ENCODE measurements at regions not wholly inside any gene's neighbourhood (a gene's known extent, or its start where the extent isn't known, plus 50 kb on each side); places are given as distances from the start of the nearest gene placed in this dataset.
"Not testable (repeated sequence)": the region's sequence is repeated elsewhere in the genome, so short reads cannot be mapped to it uniquely, and the experiment has no call there.

GRCh38 chr9:79431019-79431679 lies 140.6 kb upstream of the TLE4 start:
- DNase-seq (ENCODE audit: low read depth in 2 of 2): no peak

- DNase-seq (ENCODE audit: low read depth in 2 of 2): no peak
Observed at GRCh38 chr9:79432485-79432884, 139.3 kb upstream of the TLE4 start.

GRCh38 chr9:79433703-79434102 lies 138.1 kb upstream of the TLE4 start:
- DNase-seq (ENCODE audit: low read depth in 2 of 2): no peak

GRCh38 chr9:79439221-79439620 lies 132.5 kb upstream of the TLE4 start:
- not testable (repeated sequence) for DNase-seq (ENCODE audit: low read depth in 2 of 2)

- DNase-seq (ENCODE audit: low read depth in 2 of 2): no peak
Observed at GRCh38 chr9:79446523-79447307, 125.0 kb upstream of the TLE4 start.

- no peak for DNase-seq (ENCODE audit: low read depth in 2 of 2)
Observed at GRCh38 chr9:79447308-79447605, 124.5 kb upstream of the TLE4 start.

GRCh38 chr9:79447762-79448161 lies 124.0 kb upstream of the TLE4 start:
- DNase-seq (ENCODE audit: low read depth in 2 of 2): no peak

GRCh38 chr9:79452265-79452664 lies 119.5 kb upstream of the TLE4 start:
- DNase-seq (ENCODE audit: low read depth in 2 of 2): no peak

- DNase-seq (ENCODE audit: low read depth in 2 of 2): no peak
Observed at GRCh38 chr9:79461712-79462111, 110.1 kb upstream of the TLE4 start.

GRCh38 chr9:79465156-79465555 lies 106.6 kb upstream of the TLE4 start:
- DNase-seq (ENCODE audit: low read depth in 2 of 2): no peak

GRCh38 chr9:79469164-79469563 lies 102.6 kb upstream of the TLE4 start:
- no peak for DNase-seq (ENCODE audit: low read depth in 2 of 2)

GRCh38 chr9:79470954-79471353 lies 100.8 kb upstream of the TLE4 start:
- DNase-seq (ENCODE audit: low read depth in 2 of 2): no peak

- DNase-seq (ENCODE audit: low read depth in 2 of 2): peak in 1 of 2 donors; percentile 5
Observed at GRCh38 chr9:79471580-79472543, 99.9 kb upstream of the TLE4 start.

- DNase-seq (ENCODE audit: low read depth in 2 of 2): no peak
Observed at GRCh38 chr9:79473704-79474103, 98.1 kb upstream of the TLE4 start.

GRCh38 chr9:79477241-79477840 lies 94.4 kb upstream of the TLE4 start:
- DNase-seq (ENCODE audit: low read depth in 2 of 2): no peak

- DNase-seq (ENCODE audit: low read depth in 2 of 2): peak; percentile 7
Observed at GRCh38 chr9:79477955-79478771, 93.6 kb upstream of the TLE4 start.

- DNase-seq (ENCODE audit: low read depth in 2 of 2): no peak
Observed at GRCh38 chr9:79480639-79481038, 91.1 kb upstream of the TLE4 start.

GRCh38 chr9:79481846-79482477 lies 89.8 kb upstream of the TLE4 start:
- no peak for DNase-seq (ENCODE audit: low read depth in 2 of 2)

GRCh38 chr9:79485258-79485657 lies 86.5 kb upstream of the TLE4 start:
- DNase-seq (ENCODE audit: low read depth in 2 of 2): no peak

GRCh38 chr9:79489261-79490000 lies 82.3 kb upstream of the TLE4 start:
- peak in 1 of 2 donors; percentile 1 for DNase-seq (ENCODE audit: low read depth in 2 of 2)
